ENCODE measurements at regions not wholly inside any gene's neighbourhood (a gene's known extent, or its start where the extent isn't known, plus 50 kb on each side); places are given as distances from the start of the nearest gene placed in this dataset.

DNA sequence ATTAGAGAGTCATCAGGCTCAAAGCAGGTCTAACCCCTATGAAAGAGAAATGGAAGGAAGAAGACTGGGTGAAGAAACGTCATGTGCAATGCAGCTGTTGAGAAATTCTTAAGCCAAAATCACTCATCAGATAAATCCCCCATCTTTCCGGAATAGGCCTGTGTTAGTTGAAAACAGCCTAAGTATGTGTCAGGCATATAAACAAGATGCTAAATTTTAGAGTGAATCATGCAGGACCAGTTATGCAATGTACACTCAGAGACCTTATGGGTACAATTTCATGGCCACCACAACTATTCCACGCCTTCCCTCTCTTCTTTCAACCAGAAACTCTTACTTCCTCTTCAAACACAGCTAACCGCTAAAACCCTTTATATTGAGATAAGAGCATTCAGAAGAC is 717.7 kb upstream of the ATXN8OS start:
- intact Hi-C loops (cut with DNase I) = no loop called here
- H3K27ac ChIP-seq = no peak overlapping the region
- H3K36me3 ChIP-seq = no peaks in the 10 kb centered on the region
- no peak overlapping the region for H3K4me3 ChIP-seq
- H3K27me3 ChIP-seq (replicated peaks; ENCODE audit: insufficient read depth) = no peaks in the 10 kb centered on the region
- no peaks in the 10 kb centered on the region for H3K4me1 ChIP-seq (replicated peaks)
- 56% methylated on average over 4 of the region's 4 CpGs for WGBS
- TF ChIP-seq POLR2AphosphoS5 (IDR thresholded peaks at IDR 0.05) (no peak), POLR2A (IDR thresholded peaks at IDR 0.05) (no peak)
- TF ChIP-seq, protein P1, sequence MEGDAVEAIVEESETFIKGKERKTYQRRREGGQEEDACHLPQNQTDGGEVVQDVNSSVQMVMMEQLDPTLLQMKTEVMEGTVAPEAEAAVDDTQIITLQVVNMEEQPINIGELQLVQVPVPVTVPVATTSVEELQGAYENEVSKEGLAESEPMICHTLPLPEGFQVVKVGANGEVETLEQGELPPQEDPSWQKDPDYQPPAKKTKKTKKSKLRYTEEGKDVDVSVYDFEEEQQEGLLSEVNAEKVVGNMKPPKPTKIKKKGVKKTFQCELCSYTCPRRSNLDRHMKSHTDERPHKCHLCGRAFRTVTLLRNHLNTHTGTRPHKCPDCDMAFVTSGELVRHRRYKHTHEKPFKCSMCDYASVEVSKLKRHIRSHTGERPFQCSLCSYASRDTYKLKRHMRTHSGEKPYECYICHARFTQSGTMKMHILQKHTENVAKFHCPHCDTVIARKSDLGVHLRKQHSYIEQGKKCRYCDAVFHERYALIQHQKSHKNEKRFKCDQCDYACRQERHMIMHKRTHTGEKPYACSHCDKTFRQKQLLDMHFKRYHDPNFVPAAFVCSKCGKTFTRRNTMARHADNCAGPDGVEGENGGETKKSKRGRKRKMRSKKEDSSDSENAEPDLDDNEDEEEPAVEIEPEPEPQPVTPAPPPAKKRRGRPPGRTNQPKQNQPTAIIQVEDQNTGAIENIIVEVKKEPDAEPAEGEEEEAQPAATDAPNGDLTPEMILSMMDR (IDR thresholded peaks at IDR 0.05) = no peak
- DNase-seq (ENCODE audit: low spot score) = no peak
- no peaks in the 10 kb centered on the region for H3K9me3 ChIP-seq

GRCh38 chr13:69373747-69374425 is 733.7 kb upstream of the ATXN8OS start:
- Histone ChIP-seq H3K9me3 (no peaks in the 10 kb centered on the region), H3K27me3 (replicated peaks; ENCODE audit: insufficient read depth) (no peaks in the 10 kb centered on the region), H3K4me3 (no peak overlapping the region), H3K4me1 (replicated peaks) (no peaks in the 10 kb centered on the region), H3K36me3 (no peaks in the 10 kb centered on the region), H3K27ac (no peak overlapping the region)
- TF ChIP-seq POLR2AphosphoS5 (IDR thresholded peaks at IDR 0.05) (no peak), POLR2A (IDR thresholded peaks at IDR 0.05) (no peak)
- TF ChIP-seq, protein P1 (IDR thresholded peaks at IDR 0.05) = no peak
- DNase-seq (ENCODE audit: low spot score) = no peak
- intact Hi-C loops (cut with DNase I) = no loop called here
- 41% methylated on average over 5 of the region's 5 CpGs for WGBS

DNA sequence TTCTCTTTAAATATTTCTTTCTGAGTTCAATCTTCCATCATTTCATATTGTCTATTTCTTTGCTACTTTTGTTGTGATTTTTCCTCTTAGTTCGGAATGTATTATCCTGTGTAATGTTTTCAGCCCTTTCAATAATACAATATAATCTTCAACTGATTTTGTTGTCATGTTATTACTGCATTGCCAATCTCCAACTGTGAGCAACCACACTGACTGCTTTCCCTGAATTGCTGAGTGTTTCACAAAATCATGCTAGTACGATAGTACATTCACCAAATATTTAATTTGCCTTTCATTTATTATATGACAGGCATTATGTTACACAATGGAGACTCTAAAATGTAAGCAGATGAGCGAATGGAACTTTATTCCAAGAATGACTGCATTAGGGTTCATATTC is 744.3 kb upstream of the ATXN8OS start:
- WGBS = 74% methylated on average over 3 of the region's 3 CpGs
- no peak overlapping the region for H3K27ac ChIP-seq
- no peaks in the 10 kb centered on the region for H3K27me3 ChIP-seq (replicated peaks; ENCODE audit: insufficient read depth)
- no peaks in the 10 kb centered on the region for H3K36me3 ChIP-seq
- intact Hi-C loops (cut with DNase I) = no loop called here
- no peak overlapping the region for H3K4me3 ChIP-seq
- no peak for DNase-seq (ENCODE audit: low spot score)
- H3K9me3 ChIP-seq = no peaks in the 10 kb centered on the region
- no peak for TF ChIP-seq POLR2A (IDR thresholded peaks at IDR 0.05)
- TF ChIP-seq POLR2AphosphoS5 (IDR thresholded peaks at IDR 0.05) = no peak
- TF ChIP-seq, protein P1 (IDR thresholded peaks at IDR 0.05) = no peak
- H3K4me1 ChIP-seq (replicated peaks) = no peaks in the 10 kb centered on the region

DNA sequence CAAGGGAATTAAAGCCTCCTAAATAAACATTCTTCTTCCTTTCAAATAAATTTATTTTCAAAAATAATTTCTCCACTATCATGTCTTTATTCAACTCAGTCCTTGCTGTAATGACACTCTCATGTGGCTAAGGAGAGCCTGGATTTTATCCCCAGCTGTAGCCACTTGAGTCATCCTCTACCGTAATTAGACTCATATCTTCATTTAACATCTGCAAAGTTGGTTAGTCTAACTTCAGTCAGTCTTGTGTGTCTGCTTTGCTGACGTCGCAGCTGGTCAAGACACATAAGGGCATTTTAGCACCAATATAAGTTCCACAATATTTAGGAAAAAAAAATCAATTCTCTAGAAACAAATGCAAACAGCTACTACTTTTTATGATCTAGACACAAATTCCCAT is 776.4 kb upstream of the ATXN8OS start:
- TF ChIP-seq POLR2A (IDR thresholded peaks at IDR 0.05) (no peak), POLR2AphosphoS5 (IDR thresholded peaks at IDR 0.05) (no peak)
- TF ChIP-seq, protein P1 (IDR thresholded peaks at IDR 0.05) = no peak
- H3K27me3 ChIP-seq (replicated peaks; ENCODE audit: insufficient read depth) = no peaks in the 10 kb centered on the region
- no peak overlapping the region for H3K27ac ChIP-seq
- no peaks in the 10 kb centered on the region for H3K9me3 ChIP-seq
- no peaks in the 10 kb centered on the region for H3K36me3 ChIP-seq
- no peak for DNase-seq (ENCODE audit: low spot score)
- no peak overlapping the region for H3K4me3 ChIP-seq
- no peaks in the 10 kb centered on the region for H3K4me1 ChIP-seq (replicated peaks)
- WGBS = 58% methylated on average over 3 of the region's 3 CpGs
- intact Hi-C loops (cut with DNase I) = no loop called here
